ENCODE measurements at regions not wholly inside any gene's neighbourhood (a gene's known extent, or its start where the extent isn't known, plus 50 kb on each side); places are given as distances from the start of the nearest gene placed in this dataset.

- no peak for DNase-seq
These were observed 146.1 kb upstream of the CTNNB1 start for GRCh38 chr3:41053220-41053619.

GRCh38 chr3:41060106-41060505 lies 139.2 kb upstream of the CTNNB1 start:
- DNase-seq: no peak

- no peak for DNase-seq
These were observed 135.2 kb upstream of the CTNNB1 start for GRCh38 chr3:41064070-41064469.

GRCh38 chr3:41064526-41064925 lies 134.8 kb upstream of the CTNNB1 start:
- DNase-seq: no peak

- no peak for DNase-seq
These were observed 134.0 kb upstream of the CTNNB1 start for GRCh38 chr3:41065340-41065739.

GRCh38 chr3:41073190-41073589 lies 126.1 kb upstream of the CTNNB1 start:
- no peak for DNase-seq

GRCh38 chr3:41075975-41076374 lies 123.3 kb upstream of the CTNNB1 start:
- no peak for DNase-seq

- no peak for DNase-seq
These were observed 122.9 kb upstream of the CTNNB1 start for GRCh38 chr3:41076399-41076798.

- DNase-seq: no peak
These were observed 119.2 kb upstream of the CTNNB1 start for GRCh38 chr3:41080141-41080540.

GRCh38 chr3:41088882-41089281 lies 110.4 kb upstream of the CTNNB1 start:
- DNase-seq: no peak

- no peak for DNase-seq
These were observed 109.7 kb upstream of the CTNNB1 start for GRCh38 chr3:41089566-41089965.

- no peak for DNase-seq
These were observed 106.5 kb upstream of the CTNNB1 start for GRCh38 chr3:41092844-41093243.

GRCh38 chr3:41093476-41093875 lies 105.8 kb upstream of the CTNNB1 start:
- DNase-seq: no peak

- no peak for DNase-seq
These were observed 105.0 kb upstream of the CTNNB1 start for GRCh38 chr3:41094351-41094750.

GRCh38 chr3:41095702-41096101 lies 103.6 kb upstream of the CTNNB1 start:
- no peak for DNase-seq

- no peak for DNase-seq
These were observed 101.3 kb upstream of the CTNNB1 start for GRCh38 chr3:41097896-41098496.

GRCh38 chr3:41101231-41101630 lies 98.1 kb upstream of the CTNNB1 start:
- no peak for DNase-seq

- DNase-seq: no peak
These were observed 97.2 kb upstream of the CTNNB1 start for GRCh38 chr3:41102053-41102556.

- no peak for DNase-seq
These were observed 96.6 kb upstream of the CTNNB1 start for GRCh38 chr3:41102750-41103149.

GRCh38 chr3:41103200-41103599 lies 96.1 kb upstream of the CTNNB1 start:
- DNase-seq: no peak

- DNase-seq: no peak
These were observed 95.2 kb upstream of the CTNNB1 start for GRCh38 chr3:41104147-41104546.

- DNase-seq: no peak
These were observed 92.6 kb upstream of the CTNNB1 start for GRCh38 chr3:41106691-41107090.

- no peak for DNase-seq
These were observed 88.3 kb upstream of the CTNNB1 start for GRCh38 chr3:41111011-41111410.

GRCh38 chr3:41112466-41112865 lies 86.8 kb upstream of the CTNNB1 start:
- DNase-seq: no peak

- DNase-seq: no peak
These were observed 84.2 kb upstream of the CTNNB1 start for GRCh38 chr3:41115069-41115468.

Measured in stimulated activated CD4-positive, alpha-beta T cell treated with anti-CD3 and anti-CD28 coated beads, Interleukin-12 subunit alpha, Interleukin-12 subunit beta, amount 100 ng/mL, for 4 hours (primary cell).